K562 (cell line): ENCODE measurements at regions not wholly inside any gene's neighbourhood (a gene's known extent, or its start where the extent isn't known, plus 50 kb on each side); places are given as distances from the start of the nearest gene placed in this dataset.

Experiments used
- ATAC-seq: fragments of 200-7000 bp; cut with Tn5 transposase; 3 replicates; pipeline ENCODE4 v1.9.1; 2020; ENCODE audit warnings: moderate library complexity
- BruUV-seq: library from RNA; stranded (reverse); fragments of 400-500 nt; replicated peaks from 2 replicates; lab custom pipeline; 2021; lab: Mats Ljungman, UMichigan
- CTCF ChIA-PET: fragments of 300-600 bp; formaldehyde crosslinking; extraction: SDS; loops from one replicate; lab custom pipeline; 2021; ENCODE audit warnings: low intra/inter-chr PET ratio; lab: Yijun Ruan, JAX
- POLR2A ChIA-PET: fragments of 300-600, 350-650 bp; sonication (Branson Sonifier 250); formaldehyde crosslinking; extraction: SDS; loops from one replicate; lab custom pipeline; 2021; ENCODE audit warnings: antibody characterized with exemption, inconsistent platforms; lab: Yijun Ruan, JAX
- DNase-seq, 4 experiments: peaks; one replicate each; pipeline versions ENCODE4 v3.0.0 to v3.0.0-alpha.2; 2011 to 2018; ENCODE audit warnings: low spot score in 3 of 4, mixed read lengths in 3 of 4; ENCODE audit errors: extremely low read depth in 1 of 4
- FAIRE-seq: peaks from 2 replicates; lab custom pipeline; 2011; peaks lifted over from hg19 to GRCh38; lab: Jason Lieb, UNC
- H2AFZ ChIP-seq: 2 replicates; pipeline ENCODE4 v1.6.0; 2011; ENCODE audit warnings: low read depth, low read length, control low read depth, inconsistent platforms
- H3K27ac ChIP-seq: fragments of 200-600 bp; 3 replicates; pipeline ENCODE4 v1.8.0; 2011; ENCODE audit warnings: low read depth, mild to moderate bottlenecking, control low read depth, inconsistent platforms, low read length, moderate library complexity, mixed read lengths; ENCODE audit errors: extremely low read depth
- H3K27me3 ChIP-seq, 2 experiments: fragments of 300-600 bp in 1 of 2; 2 replicates in 1 of 2; 3 replicates in 1 of 2; pipeline versions ENCODE4 v1.6.0 to v1.8.0; 2011; ENCODE audit warnings: inconsistent platforms in 2 of 2, low read length in 2 of 2, mild to moderate bottlenecking in 1 of 2, mixed read lengths in 1 of 2, moderate library complexity in 1 of 2; ENCODE audit not compliant: control insufficient read depth in 2 of 2, insufficient read depth in 2 of 2
- H3K36me3 ChIP-seq: fragments of 300-600 bp; 3 replicates; pipeline ENCODE4 v1.8.0; 2011; ENCODE audit warnings: mild to moderate bottlenecking, low read length, inconsistent platforms; ENCODE audit not compliant: control insufficient read depth, insufficient read depth
- H3K4me1 ChIP-seq, 2 experiments: fragments of 200-600 bp in 1 of 2; replicated peaks in 1 of 2; 2 replicates in 1 of 2; 3 replicates in 1 of 2; pipeline versions ENCODE4 v1.5.1 to v1.8.0; 2011; ENCODE audit warnings: inconsistent platforms in 2 of 2, low read length in 2 of 2, mild to moderate bottlenecking in 1 of 2, mixed read lengths in 1 of 2, moderate library complexity in 1 of 2; ENCODE audit not compliant: control insufficient read depth in 2 of 2, insufficient read depth in 2 of 2
- H3K4me2 ChIP-seq: 2 replicates; pipeline ENCODE4 v1.6.1; 2011; ENCODE audit warnings: low read length, control low read depth, inconsistent platforms, mixed read lengths; ENCODE audit not compliant: insufficient read depth
- H3K4me3 ChIP-seq: fragments of 200-600 bp; sonication (generic), shearing (Covaris generic); 2 replicates; pipeline ENCODE4 v1.5.1; 2016; ENCODE audit warnings: control low read depth, inconsistent platforms
- H3K79me2 ChIP-seq: fragments of 200-600 bp; 3 replicates; pipeline ENCODE4 v1.8.0; 2011; ENCODE audit warnings: low read length, inconsistent platforms; ENCODE audit not compliant: control insufficient read depth, insufficient read depth
- H3K9ac ChIP-seq, 2 experiments: 2 replicates each; pipeline versions ENCODE4 v1.6.0 to v1.6.1; 2011; ENCODE audit warnings: low read depth in 2 of 2, low read length in 2 of 2, control low read depth in 1 of 2, inconsistent platforms in 1 of 2, mild to moderate bottlenecking in 1 of 2, mixed read lengths in 1 of 2; ENCODE audit not compliant: insufficient read depth in 1 of 2
- H3K9me1 ChIP-seq: one replicate; pipeline ENCODE4 v1.6.0; 2011; ENCODE audit warnings: inconsistent platforms, mild to moderate bottlenecking, low read length, moderate library complexity; ENCODE audit not compliant: control insufficient read depth, insufficient read depth
- H3K9me3 ChIP-seq: replicated peaks from 2 replicates; pipeline ENCODE4 v1.5.1; 2011; ENCODE audit warnings: low read depth, low read length, inconsistent platforms; ENCODE audit not compliant: control insufficient read depth, insufficient read depth
- H4K20me1 ChIP-seq: replicated peaks from 2 replicates; pipeline ENCODE4 v1.6.1; 2011; ENCODE audit warnings: low read length, inconsistent platforms, mixed read lengths; ENCODE audit not compliant: control insufficient read depth, insufficient read depth
- GATA2 ChIP-seq: sonication (generic); formaldehyde crosslinking; IDR thresholded peaks from 2 replicates; pipeline ENCODE4 v1.4.0; 2020; ENCODE audit warnings: mild to moderate bottlenecking, missing genetic modification reagents
- WGBS: fragments of 100-300 bp; shearing (Covaris generic); methylation state at CpG from one replicate; pipeline ENCODE4 v1.1.6; 2016; ENCODE audit warnings: low coverage, mixed read lengths; ENCODE audit not compliant: insufficient coverage; ENCODE audit errors: missing lambda C conversion rate; 5-methylcytosine and 5-hydroxymethylcytosine counted together
- in situ Hi-C: fragments of 300-500 bp; cut with MboI; formaldehyde crosslinking; loops from 4 replicates; pipeline ENCODE4 v1.15.0; 2018; ENCODE audit warnings: inconsistent platforms, mixed read lengths
- intact Hi-C: fragments of 100-400 bp; cut with micrococcal nuclease; formaldehyde crosslinking; loops from 2 replicates; pipeline ENCODE4 v1.14.2; 2022
- TF ChIP-seq, protein P1 (sequence below): fragments of 150-350 bp; IDR thresholded peaks from 2 replicates; pipeline ENCODE4 v1.6.1; 2014; ENCODE audit warnings: low read depth, mild to moderate bottlenecking, low read length, borderline replicate concordance
- TF ChIP-seq, protein P2 (sequence below): sonication (generic); formaldehyde crosslinking; IDR thresholded peaks from 2 replicates; pipeline ENCODE4 v1.8.0; 2022; ENCODE audit warnings: mild to moderate bottlenecking, missing genetic modification reagents

DNA sequence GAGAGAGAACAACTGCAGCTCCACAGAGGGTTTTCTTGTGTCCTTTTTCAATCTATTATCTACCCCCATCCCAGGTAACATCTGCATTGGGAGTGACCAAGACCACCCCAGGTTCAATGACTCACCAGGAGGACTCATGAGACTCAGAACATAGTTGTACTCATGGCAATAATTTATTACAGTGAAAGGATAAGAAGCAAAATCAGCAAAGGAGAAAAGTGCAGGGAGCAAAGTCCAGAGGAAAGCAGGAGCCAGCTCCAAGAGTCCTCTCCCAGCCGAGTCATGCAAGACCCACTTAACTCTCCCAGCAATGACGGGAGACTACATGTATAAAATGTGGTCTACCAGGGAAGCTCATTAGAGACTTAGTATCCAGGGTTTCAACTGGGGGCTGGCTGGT lies 129.5 kb upstream of the RBPJ start:
- H2AFZ ChIP-seq = no peak overlapping the region
- no peaks in the 10 kb centered on the region for H3K9me3 ChIP-seq
- ChIA-PET POLR2A (interaction anchor here (0.6 kb wide), 1 partner anchor 37 kb away, joined by 4 read pairs; no protein-coding TSS in a partner anchor), CTCF (no interaction called here)
- no TSS peak for BruUV-seq
- no peak for FAIRE-seq
- H3K9me1 ChIP-seq = no peaks in the 10 kb centered on the region
- in situ Hi-C loops (no loop called here), intact Hi-C loops (no loop called here)
- H3K36me3 ChIP-seq = no peaks in the 10 kb centered on the region
- H3K27ac ChIP-seq = no peak overlapping the region
- no peaks in the 10 kb centered on the region for H3K79me2 ChIP-seq
- H3K4me2 ChIP-seq = no peak overlapping the region
- no peaks in the 10 kb centered on the region for H3K4me1 ChIP-seq
- ATAC-seq = no peak
- no peak for DNase-seq
- no peak for TF ChIP-seq GATA2 (CRISPR knock-in tag)
- TF ChIP-seq, protein P1, sequence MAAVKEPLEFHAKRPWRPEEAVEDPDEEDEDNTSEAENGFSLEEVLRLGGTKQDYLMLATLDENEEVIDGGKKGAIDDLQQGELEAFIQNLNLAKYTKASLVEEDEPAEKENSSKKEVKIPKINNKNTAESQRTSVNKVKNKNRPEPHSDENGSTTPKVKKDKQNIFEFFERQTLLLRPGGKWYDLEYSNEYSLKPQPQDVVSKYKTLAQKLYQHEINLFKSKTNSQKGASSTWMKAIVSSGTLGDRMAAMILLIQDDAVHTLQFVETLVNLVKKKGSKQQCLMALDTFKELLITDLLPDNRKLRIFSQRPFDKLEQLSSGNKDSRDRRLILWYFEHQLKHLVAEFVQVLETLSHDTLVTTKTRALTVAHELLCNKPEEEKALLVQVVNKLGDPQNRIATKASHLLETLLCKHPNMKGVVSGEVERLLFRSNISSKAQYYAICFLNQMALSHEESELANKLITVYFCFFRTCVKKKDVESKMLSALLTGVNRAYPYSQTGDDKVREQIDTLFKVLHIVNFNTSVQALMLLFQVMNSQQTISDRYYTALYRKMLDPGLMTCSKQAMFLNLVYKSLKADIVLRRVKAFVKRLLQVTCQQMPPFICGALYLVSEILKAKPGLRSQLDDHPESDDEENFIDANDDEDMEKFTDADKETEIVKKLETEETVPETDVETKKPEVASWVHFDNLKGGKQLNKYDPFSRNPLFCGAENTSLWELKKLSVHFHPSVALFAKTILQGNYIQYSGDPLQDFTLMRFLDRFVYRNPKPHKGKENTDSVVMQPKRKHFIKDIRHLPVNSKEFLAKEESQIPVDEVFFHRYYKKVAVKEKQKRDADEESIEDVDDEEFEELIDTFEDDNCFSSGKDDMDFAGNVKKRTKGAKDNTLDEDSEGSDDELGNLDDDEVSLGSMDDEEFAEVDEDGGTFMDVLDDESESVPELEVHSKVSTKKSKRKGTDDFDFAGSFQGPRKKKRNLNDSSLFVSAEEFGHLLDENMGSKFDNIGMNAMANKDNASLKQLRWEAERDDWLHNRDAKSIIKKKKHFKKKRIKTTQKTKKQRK = no peak
- TF ChIP-seq, protein P2, sequence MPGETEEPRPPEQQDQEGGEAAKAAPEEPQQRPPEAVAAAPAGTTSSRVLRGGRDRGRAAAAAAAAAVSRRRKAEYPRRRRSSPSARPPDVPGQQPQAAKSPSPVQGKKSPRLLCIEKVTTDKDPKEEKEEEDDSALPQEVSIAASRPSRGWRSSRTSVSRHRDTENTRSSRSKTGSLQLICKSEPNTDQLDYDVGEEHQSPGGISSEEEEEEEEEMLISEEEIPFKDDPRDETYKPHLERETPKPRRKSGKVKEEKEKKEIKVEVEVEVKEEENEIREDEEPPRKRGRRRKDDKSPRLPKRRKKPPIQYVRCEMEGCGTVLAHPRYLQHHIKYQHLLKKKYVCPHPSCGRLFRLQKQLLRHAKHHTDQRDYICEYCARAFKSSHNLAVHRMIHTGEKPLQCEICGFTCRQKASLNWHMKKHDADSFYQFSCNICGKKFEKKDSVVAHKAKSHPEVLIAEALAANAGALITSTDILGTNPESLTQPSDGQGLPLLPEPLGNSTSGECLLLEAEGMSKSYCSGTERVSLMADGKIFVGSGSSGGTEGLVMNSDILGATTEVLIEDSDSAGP = no peak
- H4K20me1 ChIP-seq = no peaks in the 10 kb centered on the region
- no peaks in the 10 kb centered on the region for H3K27me3 ChIP-seq
- H3K4me3 ChIP-seq = no peak overlapping the region
- H3K9ac ChIP-seq = no peak overlapping the region
- WGBS = 0% methylated on average over 2 of the region's 2 CpGs
